Ishikawa (cell line): ENCODE measurements at regions not wholly inside any gene's neighbourhood (a gene's known extent, or its start where the extent isn't known, plus 50 kb on each side); places are given as distances from the start of the nearest gene placed in this dataset.

Source experiments
- FOXM1 ChIP-seq: IDR thresholded peaks from 2 replicates; pipeline ENCODE4 v1.6.1; 2012; ENCODE audit warnings: low read depth, borderline replicate concordance
- RAD21 ChIP-seq: IDR thresholded peaks from 2 replicates; pipeline ENCODE4 v1.6.1; 2012; ENCODE audit warnings: low read depth
- TAF1 ChIP-seq: IDR thresholded peaks from 2 replicates; pipeline ENCODE4 v1.6.1; 2012; ENCODE audit warnings: low read depth, mild to moderate bottlenecking
- YY1 ChIP-seq: IDR thresholded peaks from 2 replicates; pipeline ENCODE4 v1.6.1; 2012; ENCODE audit warnings: low read depth
- ZBTB7A ChIP-seq: IDR thresholded peaks from 2 replicates; pipeline ENCODE4 v1.6.1; 2012; ENCODE audit warnings: low read depth
- TF ChIP-seq, protein P1 (sequence below): IDR thresholded peaks from 2 replicates; pipeline ENCODE4 v1.6.1; 2012; ENCODE audit warnings: low read depth, mild to moderate bottlenecking

DNA sequence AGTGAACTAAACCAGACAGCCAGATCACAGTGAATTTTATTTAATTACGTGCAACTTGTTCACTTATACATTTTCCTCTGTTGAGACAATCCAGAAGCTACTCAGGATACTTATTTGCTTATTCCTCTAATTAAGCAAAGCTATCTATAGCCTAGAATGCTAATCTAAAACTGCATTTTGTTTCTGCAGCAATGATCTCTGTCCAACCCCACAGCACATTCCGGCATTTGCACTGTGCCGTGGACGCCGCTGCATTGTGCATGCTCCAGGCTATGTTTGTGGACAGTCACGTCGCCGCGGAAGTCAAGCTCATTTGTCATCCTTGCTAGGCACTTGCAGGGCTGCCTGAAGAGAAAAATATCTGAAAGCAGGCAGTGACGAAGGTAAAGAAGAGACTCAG lies 406.9 kb downstream of the RFC3 start:
- no peak for TF ChIP-seq FOXM1
- no peak for TF ChIP-seq TAF1
- TF ChIP-seq YY1: no peak
- TF ChIP-seq, protein P1, sequence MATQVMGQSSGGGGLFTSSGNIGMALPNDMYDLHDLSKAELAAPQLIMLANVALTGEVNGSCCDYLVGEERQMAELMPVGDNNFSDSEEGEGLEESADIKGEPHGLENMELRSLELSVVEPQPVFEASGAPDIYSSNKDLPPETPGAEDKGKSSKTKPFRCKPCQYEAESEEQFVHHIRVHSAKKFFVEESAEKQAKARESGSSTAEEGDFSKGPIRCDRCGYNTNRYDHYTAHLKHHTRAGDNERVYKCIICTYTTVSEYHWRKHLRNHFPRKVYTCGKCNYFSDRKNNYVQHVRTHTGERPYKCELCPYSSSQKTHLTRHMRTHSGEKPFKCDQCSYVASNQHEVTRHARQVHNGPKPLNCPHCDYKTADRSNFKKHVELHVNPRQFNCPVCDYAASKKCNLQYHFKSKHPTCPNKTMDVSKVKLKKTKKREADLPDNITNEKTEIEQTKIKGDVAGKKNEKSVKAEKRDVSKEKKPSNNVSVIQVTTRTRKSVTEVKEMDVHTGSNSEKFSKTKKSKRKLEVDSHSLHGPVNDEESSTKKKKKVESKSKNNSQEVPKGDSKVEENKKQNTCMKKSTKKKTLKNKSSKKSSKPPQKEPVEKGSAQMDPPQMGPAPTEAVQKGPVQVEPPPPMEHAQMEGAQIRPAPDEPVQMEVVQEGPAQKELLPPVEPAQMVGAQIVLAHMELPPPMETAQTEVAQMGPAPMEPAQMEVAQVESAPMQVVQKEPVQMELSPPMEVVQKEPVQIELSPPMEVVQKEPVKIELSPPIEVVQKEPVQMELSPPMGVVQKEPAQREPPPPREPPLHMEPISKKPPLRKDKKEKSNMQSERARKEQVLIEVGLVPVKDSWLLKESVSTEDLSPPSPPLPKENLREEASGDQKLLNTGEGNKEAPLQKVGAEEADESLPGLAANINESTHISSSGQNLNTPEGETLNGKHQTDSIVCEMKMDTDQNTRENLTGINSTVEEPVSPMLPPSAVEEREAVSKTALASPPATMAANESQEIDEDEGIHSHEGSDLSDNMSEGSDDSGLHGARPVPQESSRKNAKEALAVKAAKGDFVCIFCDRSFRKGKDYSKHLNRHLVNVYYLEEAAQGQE: no peak
- no peak for TF ChIP-seq ZBTB7A
- no peak for TF ChIP-seq RAD21
